MM.1S (cell line): ENCODE measurements at regions not wholly inside any gene's neighbourhood (a gene's known extent, or its start where the extent isn't known, plus 50 kb on each side); places are given as distances from the start of the nearest gene placed in this dataset.

Source experiments
- EZH2 ChIP-seq: fragments of 300-600 bp; sonication (generic); optimal IDR thresholded peaks from 2 replicates; pipeline ENCODE3; 2017; ENCODE audit warnings: low read depth, mild to moderate bottlenecking, antibody characterized with exemption, low read length, mixed read lengths
- EZH2phosphoT487 ChIP-seq: fragments of 300-600 bp; sonication (generic); IDR thresholded peaks from 2 replicates; pipeline ENCODE4 v1.6.1; 2018; ENCODE audit warnings: antibody characterized with exemption, low read length
- TF ChIP-seq, protein P1 (sequence below): fragments of 300-600 bp; sonication (generic); IDR thresholded peaks from 2 replicates; pipeline ENCODE4 v1.5.1; 2016; ENCODE audit warnings: antibody characterized with exemption, low read length, mixed read lengths

- TF ChIP-seq, protein P1, sequence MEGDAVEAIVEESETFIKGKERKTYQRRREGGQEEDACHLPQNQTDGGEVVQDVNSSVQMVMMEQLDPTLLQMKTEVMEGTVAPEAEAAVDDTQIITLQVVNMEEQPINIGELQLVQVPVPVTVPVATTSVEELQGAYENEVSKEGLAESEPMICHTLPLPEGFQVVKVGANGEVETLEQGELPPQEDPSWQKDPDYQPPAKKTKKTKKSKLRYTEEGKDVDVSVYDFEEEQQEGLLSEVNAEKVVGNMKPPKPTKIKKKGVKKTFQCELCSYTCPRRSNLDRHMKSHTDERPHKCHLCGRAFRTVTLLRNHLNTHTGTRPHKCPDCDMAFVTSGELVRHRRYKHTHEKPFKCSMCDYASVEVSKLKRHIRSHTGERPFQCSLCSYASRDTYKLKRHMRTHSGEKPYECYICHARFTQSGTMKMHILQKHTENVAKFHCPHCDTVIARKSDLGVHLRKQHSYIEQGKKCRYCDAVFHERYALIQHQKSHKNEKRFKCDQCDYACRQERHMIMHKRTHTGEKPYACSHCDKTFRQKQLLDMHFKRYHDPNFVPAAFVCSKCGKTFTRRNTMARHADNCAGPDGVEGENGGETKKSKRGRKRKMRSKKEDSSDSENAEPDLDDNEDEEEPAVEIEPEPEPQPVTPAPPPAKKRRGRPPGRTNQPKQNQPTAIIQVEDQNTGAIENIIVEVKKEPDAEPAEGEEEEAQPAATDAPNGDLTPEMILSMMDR, result no peak
- TF ChIP-seq EZH2phosphoT487 (no peak), EZH2 (no peak)
These were observed 98.0 kb downstream of the HRH4 start for GRCh38 chr18:24558403-24558802.
